ENCODE measurements at regions not wholly inside any gene's neighbourhood (a gene's known extent, or its start where the extent isn't known, plus 50 kb on each side); places are given as distances from the start of the nearest gene placed in this dataset.
"Not testable (repeated sequence)": the region's sequence is repeated elsewhere in the genome, so short reads cannot be mapped to it uniquely, and the experiment has no call there.

- no peaks in the 10 kb centered on the region for H3K27me3 Mint-ChIP-seq
- intact Hi-C loops (cut with micrococcal nuclease) = no loop called here
- peaks cover 16% of the 10 kb centered on the region for H3K9me3 Mint-ChIP-seq
- no peak overlapping the region for H3K4me3 Mint-ChIP-seq
- H3K4me1 Mint-ChIP-seq = no peaks in the 10 kb centered on the region
- H3K36me3 Mint-ChIP-seq (ENCODE audit: low read depth) = no peaks in the 10 kb centered on the region
- CTCF ChIA-PET = no interaction called here
- no peak overlapping the region for H3K27ac Mint-ChIP-seq
- no peak for TF ChIP-seq CTCF (IDR thresholded peaks at IDR 0.05)
- ATAC-seq (ENCODE audit: low read depth) (no peak), DNase-seq (no peak)
- POLR2A ChIA-PET = no interaction called here
Measured at GRCh38 chr9:65405253-65405652, 120.2 kb upstream of the FOXD4L5 start.

DNA sequence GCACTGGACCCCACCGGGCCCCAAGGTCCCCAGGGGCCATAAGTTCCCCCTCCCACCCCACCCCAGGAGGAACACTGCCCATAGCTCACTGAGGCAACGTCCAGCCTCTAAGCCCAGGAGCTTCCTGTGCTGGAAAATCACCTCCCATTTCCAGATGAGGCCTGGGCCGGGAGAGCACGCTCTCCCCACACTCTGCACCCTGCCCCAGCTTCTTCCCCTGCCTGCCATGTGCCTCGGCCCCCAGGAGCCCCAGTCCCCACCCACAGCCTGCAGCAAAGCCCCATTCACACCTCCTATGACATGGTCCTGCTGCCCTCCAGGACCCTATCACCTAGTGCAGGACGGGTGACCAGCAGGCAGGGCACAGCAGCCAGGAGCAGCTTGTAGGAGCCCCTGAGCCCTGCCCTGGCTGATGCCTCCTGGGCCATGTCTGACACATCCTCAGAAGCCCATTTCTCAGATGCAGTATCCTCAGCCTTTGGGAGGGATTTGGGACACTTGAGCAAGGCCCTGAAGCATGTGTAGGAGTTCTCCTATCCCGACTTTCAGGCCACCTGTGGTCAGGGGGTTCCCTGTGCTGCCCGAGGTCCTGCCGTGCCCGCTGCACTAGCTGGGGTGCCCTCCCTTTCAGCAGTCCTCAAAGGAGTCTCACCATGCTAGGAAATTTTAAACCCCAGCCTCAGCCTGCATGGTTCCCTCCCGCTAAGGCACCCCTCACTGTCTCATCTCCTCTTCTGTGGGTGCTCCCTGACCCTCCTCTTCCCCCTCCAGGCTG is 119.4 kb upstream of the FOXD4L5 start:
- Mint-ChIP-seq H3K4me1 (no peaks in the 10 kb centered on the region), H3K27ac (no peak overlapping the region), H3K9me3 (peaks cover 11% of the 10 kb centered on the region), H3K4me3 (no peak overlapping the region), H3K36me3 (ENCODE audit: low read depth) (no peaks in the 10 kb centered on the region), H3K27me3 (no peaks in the 10 kb centered on the region)
- intact Hi-C loops (cut with micrococcal nuclease) = no loop called here
- DNase-seq = no peak
- ChIA-PET CTCF (no interaction called here), POLR2A (no interaction called here)
- TF ChIP-seq CTCF (IDR thresholded peaks at IDR 0.05) = no peak
- no peak for ATAC-seq (ENCODE audit: low read depth)

GRCh38 chr9:65403721-65404120 is 118.7 kb upstream of the FOXD4L5 start:
- H3K4me1 Mint-ChIP-seq = no peaks in the 10 kb centered on the region
- no peaks in the 10 kb centered on the region for H3K36me3 Mint-ChIP-seq (ENCODE audit: low read depth)
- TF ChIP-seq CTCF (IDR thresholded peaks at IDR 0.05) = no peak
- intact Hi-C loops (cut with micrococcal nuclease) = no loop called here
- no peak for DNase-seq
- no peak overlapping the region for H3K27ac Mint-ChIP-seq
- no peak for ATAC-seq (ENCODE audit: low read depth)
- POLR2A ChIA-PET = no interaction called here
- CTCF ChIA-PET = no interaction called here
- no peaks in the 10 kb centered on the region for H3K27me3 Mint-ChIP-seq
- H3K4me3 Mint-ChIP-seq = no peak overlapping the region
- H3K9me3 Mint-ChIP-seq = peaks cover 11% of the 10 kb centered on the region

DNA sequence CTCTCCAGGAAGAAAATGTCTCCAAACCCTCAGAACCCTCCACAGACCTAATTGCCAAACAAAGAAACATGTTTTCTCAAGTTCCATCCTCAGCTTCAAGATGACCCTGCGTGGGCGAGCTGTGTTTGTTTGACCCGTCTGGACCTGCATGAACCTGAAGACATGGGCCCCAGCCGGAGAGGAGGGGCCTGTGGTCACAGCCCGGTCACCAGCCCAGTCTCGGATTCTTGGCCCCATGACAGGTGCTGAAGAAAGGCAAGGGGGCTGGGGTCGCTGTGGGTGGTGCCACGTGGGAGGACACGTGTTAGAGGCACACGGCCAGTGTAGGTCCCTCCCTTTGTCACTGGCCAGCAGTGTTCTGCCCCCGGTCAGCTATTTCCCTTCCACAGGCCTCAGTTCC is 118.1 kb upstream of the FOXD4L5 start:
- intact Hi-C loops (cut with micrococcal nuclease); H3K9me3 Mint-ChIP-seq; ATAC-seq (ENCODE audit: low read depth); H3K36me3 Mint-ChIP-seq (ENCODE audit: low read depth); POLR2A ChIA-PET; H3K27ac Mint-ChIP-seq; DNase-seq; CTCF ChIA-PET; H3K4me1 Mint-ChIP-seq; H3K4me3 Mint-ChIP-seq; H3K27me3 Mint-ChIP-seq: not testable (repeated sequence)

DNA sequence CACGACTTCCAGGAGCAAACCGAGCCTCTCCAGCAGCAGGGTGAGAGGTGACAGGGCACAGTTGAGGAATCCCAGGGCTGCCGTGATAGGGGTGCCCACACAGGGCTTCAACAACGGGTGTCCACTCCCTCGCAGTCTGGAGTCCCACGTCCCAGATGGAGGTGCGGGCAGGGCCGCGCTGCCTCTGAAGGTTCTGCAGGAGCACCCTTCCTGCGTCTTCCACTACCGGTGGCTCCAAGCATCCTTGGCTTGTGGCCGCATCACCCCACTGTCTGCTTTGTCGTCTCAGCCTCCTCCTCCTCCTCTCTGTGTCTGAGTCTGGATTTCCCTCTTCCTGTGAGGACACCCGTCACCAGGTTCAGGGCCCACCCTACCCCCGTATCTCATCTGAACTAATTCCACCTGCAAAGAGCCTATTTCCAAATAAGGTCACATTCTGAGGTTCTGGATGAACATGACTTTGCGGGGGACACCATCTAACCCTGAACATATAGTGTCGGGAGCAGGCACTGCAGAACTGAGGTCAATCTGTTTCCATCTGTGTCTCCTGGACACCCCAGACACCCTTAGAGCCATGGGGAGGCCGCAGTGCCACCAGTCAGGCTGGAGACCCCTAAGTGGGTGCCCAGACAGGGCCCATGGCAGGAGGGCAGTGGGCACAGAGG is 117.3 kb upstream of the FOXD4L5 start:
- CTCF ChIA-PET; ATAC-seq (ENCODE audit: low read depth); H3K27ac Mint-ChIP-seq; H3K9me3 Mint-ChIP-seq; intact Hi-C loops (cut with micrococcal nuclease); H3K36me3 Mint-ChIP-seq (ENCODE audit: low read depth); H3K4me3 Mint-ChIP-seq; DNase-seq; H3K27me3 Mint-ChIP-seq; H3K4me1 Mint-ChIP-seq; POLR2A ChIA-PET: not testable (repeated sequence)

DNA sequence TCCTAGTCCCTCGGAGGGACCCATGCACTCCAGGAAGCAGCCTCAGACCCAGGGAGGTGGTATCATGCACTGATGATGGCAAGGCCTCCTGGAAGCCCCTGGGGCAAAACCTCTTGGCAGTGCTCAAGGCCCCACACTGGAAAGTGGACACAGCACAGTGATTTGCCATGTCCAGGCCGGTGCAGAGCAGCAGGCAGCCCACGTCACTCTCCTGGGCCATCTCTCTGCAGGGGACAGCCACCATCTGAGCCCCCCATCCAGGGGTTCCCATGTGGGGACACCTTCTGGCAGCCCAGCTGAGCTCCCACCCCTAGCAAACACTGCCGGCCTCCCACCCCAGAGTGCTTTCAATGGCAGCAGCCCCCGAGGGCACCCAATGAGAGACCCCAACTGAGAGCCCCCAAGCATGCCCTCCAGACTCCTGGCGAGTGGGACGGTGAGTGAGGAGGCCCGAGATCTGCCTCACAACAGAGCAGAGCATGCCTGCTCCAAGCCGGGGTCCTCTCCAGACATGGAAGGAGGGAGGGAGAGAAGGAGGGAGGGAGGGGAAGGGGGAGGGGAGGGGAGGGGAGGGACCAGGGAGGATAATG is 116.5 kb upstream of the FOXD4L5 start:
- H3K9me3 Mint-ChIP-seq; H3K36me3 Mint-ChIP-seq (ENCODE audit: low read depth); ATAC-seq (ENCODE audit: low read depth); H3K4me1 Mint-ChIP-seq; H3K4me3 Mint-ChIP-seq; H3K27me3 Mint-ChIP-seq; H3K27ac Mint-ChIP-seq; POLR2A ChIA-PET; DNase-seq; intact Hi-C loops (cut with micrococcal nuclease); CTCF ChIA-PET: not testable (repeated sequence)
